CD8-positive, alpha-beta memory T cell (primary cell): ENCODE measurements at regions not wholly inside any gene's neighbourhood (a gene's known extent, or its start where the extent isn't known, plus 50 kb on each side); places are given as distances from the start of the nearest gene placed in this dataset.

Experiments used
- CTCF ChIA-PET: fragments of 350-600 bp; sonication (Branson Sonifier 250); formaldehyde crosslinking; loops from one replicate; lab custom pipeline; 2021; ENCODE audit warnings: antibody characterized with exemption; lab: Charles Lee
- POLR2A ChIA-PET: fragments of 350-600 bp; sonication (Branson Sonifier 250); formaldehyde crosslinking; loops from one replicate; lab custom pipeline; 2021; ENCODE audit warnings: antibody characterized with exemption; lab: Charles Lee
- DNase-seq, 5 donors: peaks; one replicate each; pipeline versions ENCODE4 v3.0.0 to v3.0.0-alpha.2; 2020 to 2022; ENCODE audit warnings: mixed read lengths in 1 of 5
- H3K27ac ChIP-seq: one replicate; pipeline ENCODE4 v1.7.0; 2013; ENCODE audit warnings: low read depth, mild to moderate bottlenecking, low read length, moderate library complexity
- H3K27me3 ChIP-seq: 2 replicates; pipeline ENCODE4 v1.7.0; 2013; ENCODE audit warnings: low read length, mild to moderate bottlenecking; ENCODE audit not compliant: insufficient read depth, poor library complexity, severe bottlenecking
- H3K36me3 ChIP-seq: 2 replicates; pipeline ENCODE4 v1.7.0; 2013; ENCODE audit warnings: mild to moderate bottlenecking, low read length, moderate library complexity; ENCODE audit not compliant: insufficient read depth
- H3K4me1 ChIP-seq: 2 replicates; pipeline ENCODE4 v1.7.0; 2013; ENCODE audit warnings: mild to moderate bottlenecking, low read length, moderate library complexity; ENCODE audit not compliant: insufficient read depth
- H3K4me3 ChIP-seq: 2 replicates; pipeline ENCODE4 v1.7.0; 2013; ENCODE audit warnings: mild to moderate bottlenecking, low read length
- H3K9me3 ChIP-seq: 2 replicates; pipeline ENCODE4 v1.7.0; 2013; ENCODE audit warnings: mild to moderate bottlenecking, low read length
- H3K27ac Mint-ChIP-seq, 8 donors: one replicate each; pipeline ENCODE4 v1.8.0; 2020 to 2021; ENCODE audit warnings: mixed read lengths in 8 of 8, mild to moderate bottlenecking in 6 of 8, inconsistent platforms in 3 of 8, moderate library complexity in 3 of 8
- H3K27me3 Mint-ChIP-seq, 2 donors: one replicate each; pipeline ENCODE4 v1.8.0; 2020 to 2021; ENCODE audit warnings: mixed read lengths in 2 of 2, mild to moderate bottlenecking in 1 of 2, moderate library complexity in 1 of 2
- H3K36me3 Mint-ChIP-seq, 3 donors: one replicate each; pipeline ENCODE4 v1.8.0; 2020 to 2021; ENCODE audit warnings: mixed read lengths in 3 of 3, inconsistent platforms in 1 of 3, mild to moderate bottlenecking in 1 of 3
- H3K4me1 Mint-ChIP-seq, 3 donors: one replicate each; pipeline ENCODE4 v1.8.0; 2020 to 2021; ENCODE audit warnings: mixed read lengths in 3 of 3, inconsistent platforms in 1 of 3, mild to moderate bottlenecking in 1 of 3
- H3K4me3 Mint-ChIP-seq, 7 donors: one replicate each; pipeline ENCODE4 v1.8.0; 2020 to 2021; ENCODE audit warnings: mixed read lengths in 7 of 7, mild to moderate bottlenecking in 6 of 7, moderate library complexity in 4 of 7, inconsistent platforms in 2 of 7
- H3K9me3 Mint-ChIP-seq, 5 donors: one replicate each; pipeline ENCODE4 v1.8.0; 2020 to 2022; ENCODE audit warnings: mixed read lengths in 5 of 5, mild to moderate bottlenecking in 3 of 5, moderate library complexity in 2 of 5, inconsistent platforms in 1 of 5

DNA sequence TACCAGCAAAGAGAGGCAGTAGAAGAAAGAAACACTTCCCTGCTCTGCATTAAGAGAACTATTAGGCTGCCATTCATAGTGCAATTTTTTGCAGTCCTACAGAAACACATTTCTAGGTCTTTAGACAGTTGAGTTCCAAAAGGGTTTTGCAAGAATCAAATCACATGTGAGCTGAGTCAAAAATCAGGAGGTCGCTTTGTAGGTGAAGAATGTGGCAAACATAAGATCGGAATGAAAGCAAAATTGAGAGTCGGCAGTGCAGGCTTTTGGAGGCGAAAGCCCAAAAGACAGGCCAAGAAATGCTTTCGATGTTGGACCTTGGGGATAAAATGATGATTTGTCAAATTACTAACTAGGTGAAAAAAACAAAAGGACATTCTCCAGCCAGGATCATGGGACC lies 213.5 kb upstream of the NRIP1 start:
- no peaks in the 10 kb centered on the region for H3K4me1 ChIP-seq
- H3K4me1 Mint-ChIP-seq, result no peaks in the 10 kb centered on the region
- no peaks in the 10 kb centered on the region for H3K36me3 ChIP-seq
- ChIA-PET CTCF (no interaction called here), POLR2A (no interaction called here)
- H3K27me3 ChIP-seq, result no peaks in the 10 kb centered on the region
- H3K27ac Mint-ChIP-seq, result no peak overlapping the region
- H3K36me3 Mint-ChIP-seq, result peaks cover 0 to 4% (median 0%) of the 10 kb centered on the region in 3 donors
- H3K4me3 ChIP-seq, result no peak overlapping the region
- DNase-seq, result no peak
- H3K27me3 Mint-ChIP-seq, result peaks cover 2 to 4% of the 10 kb centered on the region in 2 donors
- no peaks in the 10 kb centered on the region for H3K9me3 Mint-ChIP-seq
- H3K4me3 Mint-ChIP-seq, result no peak overlapping the region
- no peaks in the 10 kb centered on the region for H3K9me3 ChIP-seq
- no peak overlapping the region for H3K27ac ChIP-seq

DNA sequence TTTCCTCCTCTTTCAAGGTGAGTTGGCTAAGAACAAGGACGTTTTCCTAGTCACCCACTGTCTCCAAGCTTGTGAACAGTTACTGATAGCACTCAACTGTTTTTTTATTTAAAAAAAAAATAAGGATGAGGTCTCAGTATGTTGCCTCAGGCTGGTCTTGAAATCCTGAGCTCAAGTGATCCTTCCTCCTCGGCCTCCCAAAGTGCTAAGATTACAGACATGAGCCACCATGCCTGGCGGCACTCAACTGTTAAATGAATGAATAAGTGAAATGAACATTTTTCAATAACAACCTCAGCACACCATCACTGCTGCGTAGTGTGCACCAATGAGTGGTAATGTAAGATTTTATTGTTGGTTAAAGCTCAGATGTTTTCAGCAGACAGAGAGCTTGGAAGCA lies 214.1 kb upstream of the NRIP1 start:
- no peak overlapping the region for H3K27ac Mint-ChIP-seq
- CTCF ChIA-PET, result no interaction called here

DNA sequence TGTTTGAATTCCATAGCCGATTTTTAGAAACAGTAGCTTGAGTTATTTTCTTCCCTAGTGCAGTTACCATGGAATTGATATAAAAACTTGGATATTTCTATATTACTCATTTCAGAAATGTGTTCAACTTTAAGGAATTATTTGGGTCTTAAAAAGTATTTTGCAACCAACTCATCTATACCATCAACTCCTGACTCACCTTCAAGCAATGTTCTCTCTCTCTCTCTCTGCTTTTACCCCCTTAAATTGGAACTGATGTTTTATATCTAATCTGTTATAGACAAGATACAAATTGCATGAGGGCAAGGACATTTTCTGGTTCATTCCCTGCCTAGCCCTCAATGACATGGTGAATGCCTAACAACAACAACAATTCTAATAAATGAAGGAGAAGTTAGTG lies 214.7 kb upstream of the NRIP1 start:
- Mint-ChIP-seq H3K4me3 (no peak overlapping the region), H3K9me3 (no peaks in the 10 kb centered on the region), H3K27me3 (peaks cover 2 to 4% of the 10 kb centered on the region in 2 donors), H3K27ac (no peak overlapping the region), H3K4me1 (no peaks in the 10 kb centered on the region), H3K36me3 (peaks cover 0 to 7% (median 0%) of the 10 kb centered on the region in 3 donors)
- no peaks in the 10 kb centered on the region for H3K9me3 ChIP-seq
- no peaks in the 10 kb centered on the region for H3K36me3 ChIP-seq
- ChIA-PET POLR2A (no interaction called here), CTCF (no interaction called here)
- no peak overlapping the region for H3K4me3 ChIP-seq
- no peak overlapping the region for H3K27ac ChIP-seq
- DNase-seq, result no peak
- H3K27me3 ChIP-seq, result no peaks in the 10 kb centered on the region
- H3K4me1 ChIP-seq, result no peaks in the 10 kb centered on the region

More for the DNA sequence above, 214.1 kb upstream of the NRIP1 start:
- no peak overlapping the region for H3K4me3 Mint-ChIP-seq
- no peak for DNase-seq
- Histone ChIP-seq H3K9me3 (no peaks in the 10 kb centered on the region), H3K4me3 (no peak overlapping the region), H3K36me3 (no peaks in the 10 kb centered on the region), H3K27ac (no peak overlapping the region), H3K4me1 (no peaks in the 10 kb centered on the region), H3K27me3 (no peaks in the 10 kb centered on the region)
- peaks cover 2 to 4% of the 10 kb centered on the region in 2 donors for H3K27me3 Mint-ChIP-seq
- H3K4me1 Mint-ChIP-seq, result no peaks in the 10 kb centered on the region
- H3K36me3 Mint-ChIP-seq, result peaks cover 0 to 4% (median 0%) of the 10 kb centered on the region in 3 donors
- no peaks in the 10 kb centered on the region for H3K9me3 Mint-ChIP-seq
- POLR2A ChIA-PET, result no interaction called here

DNA sequence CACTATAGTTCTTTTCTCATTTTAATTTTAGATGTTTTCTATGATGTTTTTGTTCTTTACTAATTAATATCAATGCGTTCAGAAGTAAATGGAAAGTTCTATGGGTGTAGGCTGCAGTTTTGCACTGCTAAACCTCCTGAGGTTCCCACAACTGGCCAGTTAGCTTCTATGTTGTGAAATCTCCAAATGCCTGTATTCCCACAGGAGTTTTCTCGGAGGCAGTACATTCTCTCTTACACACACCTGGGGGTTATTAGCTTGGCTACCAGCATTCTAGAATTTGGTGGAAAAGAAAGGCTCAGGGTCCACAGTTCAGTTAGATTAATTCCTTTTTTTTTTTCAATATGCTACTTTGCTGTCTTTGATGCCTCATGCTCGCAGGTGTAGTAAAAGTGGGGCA lies 216.9 kb upstream of the NRIP1 start:
- H3K4me3 ChIP-seq, result no peak overlapping the region
- H3K27me3 Mint-ChIP-seq, result peaks cover 2 to 4% of the 10 kb centered on the region in 2 donors
- no peak overlapping the region for H3K27ac ChIP-seq
- peaks cover 0 to 3% (median 0%) of the 10 kb centered on the region in 5 donors for H3K9me3 Mint-ChIP-seq
- no peaks in the 10 kb centered on the region for H3K36me3 ChIP-seq
- no peaks in the 10 kb centered on the region for H3K4me1 ChIP-seq
- no peaks in the 10 kb centered on the region for H3K27me3 ChIP-seq
- no peak overlapping the region for H3K27ac Mint-ChIP-seq
- H3K36me3 Mint-ChIP-seq, result peaks cover 0 to 7% (median 0%) of the 10 kb centered on the region in 3 donors
- H3K4me3 Mint-ChIP-seq, result no peak overlapping the region
- H3K9me3 ChIP-seq, result no peaks in the 10 kb centered on the region
- ChIA-PET CTCF (no interaction called here), POLR2A (no interaction called here)
- no peak for DNase-seq
- H3K4me1 Mint-ChIP-seq, result no peaks in the 10 kb centered on the region

DNA sequence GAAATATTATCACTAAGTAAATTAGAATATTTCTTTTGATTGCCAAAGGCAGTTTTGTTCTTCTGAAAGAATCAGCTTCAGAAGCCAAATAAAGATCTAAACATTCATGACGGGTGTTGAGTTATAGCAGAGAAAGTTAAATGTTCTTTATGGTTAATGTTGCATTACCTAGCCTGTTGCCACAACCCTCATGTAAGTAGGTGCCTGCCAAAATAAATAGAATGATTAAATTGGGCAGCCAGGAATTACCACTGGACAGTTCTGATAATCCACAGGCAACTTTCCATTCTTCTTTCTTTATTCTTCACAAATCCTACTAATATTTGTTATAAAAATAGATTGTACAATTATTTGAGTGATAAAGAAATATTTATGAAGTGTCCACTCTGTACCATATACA lies 217.9 kb upstream of the NRIP1 start:
- ChIA-PET POLR2A (no interaction called here), CTCF (no interaction called here)
- no peaks in the 10 kb centered on the region for H3K4me1 Mint-ChIP-seq
- no peak overlapping the region for H3K27ac Mint-ChIP-seq
- H3K9me3 Mint-ChIP-seq, result peaks cover 0 to 3% (median 0%) of the 10 kb centered on the region in 5 donors
- Histone ChIP-seq H3K4me1 (no peaks in the 10 kb centered on the region), H3K27ac (no peak overlapping the region), H3K4me3 (no peak overlapping the region), H3K27me3 (no peaks in the 10 kb centered on the region), H3K9me3 (no peaks in the 10 kb centered on the region), H3K36me3 (no peaks in the 10 kb centered on the region)
- peaks cover 2 to 4% of the 10 kb centered on the region in 2 donors for H3K27me3 Mint-ChIP-seq
- no peak for DNase-seq
- no peak overlapping the region for H3K4me3 Mint-ChIP-seq
- H3K36me3 Mint-ChIP-seq, result peaks cover 0 to 7% (median 0%) of the 10 kb centered on the region in 3 donors

DNA sequence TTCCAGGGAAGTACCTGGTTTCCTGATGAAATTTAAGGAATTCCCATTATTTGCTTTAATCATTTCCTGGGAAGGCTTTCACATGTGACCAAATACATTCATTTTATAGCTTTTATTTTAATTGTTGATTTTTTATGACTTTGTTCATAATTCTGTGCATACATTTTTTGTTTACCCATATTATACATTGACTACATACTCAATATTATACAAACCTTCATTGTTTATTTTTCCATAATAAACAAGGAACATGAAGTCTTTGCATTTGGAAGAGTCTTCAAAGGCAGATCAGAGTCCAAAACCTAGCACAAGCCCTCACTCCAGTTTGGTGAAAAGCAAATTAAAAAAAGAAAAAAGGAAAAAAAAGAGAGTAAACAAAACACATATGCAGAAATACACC lies 218.3 kb upstream of the NRIP1 start:
- no peak for DNase-seq
- Histone ChIP-seq H3K27ac (no peak overlapping the region), H3K36me3 (no peaks in the 10 kb centered on the region), H3K9me3 (no peaks in the 10 kb centered on the region), H3K4me1 (no peaks in the 10 kb centered on the region), H3K4me3 (no peak overlapping the region), H3K27me3 (no peaks in the 10 kb centered on the region)
- peaks cover 0 to 3% (median 0%) of the 10 kb centered on the region in 5 donors for H3K9me3 Mint-ChIP-seq
- H3K4me1 Mint-ChIP-seq, result no peaks in the 10 kb centered on the region
- CTCF ChIA-PET, result no interaction called here
- H3K27me3 Mint-ChIP-seq, result peaks cover 2 to 3% of the 10 kb centered on the region in 2 donors
- H3K36me3 Mint-ChIP-seq, result peaks cover 0 to 7% (median 0%) of the 10 kb centered on the region in 3 donors
- POLR2A ChIA-PET, result no interaction called here
- no peak overlapping the region for H3K27ac Mint-ChIP-seq
- H3K4me3 Mint-ChIP-seq, result no peak overlapping the region

DNA sequence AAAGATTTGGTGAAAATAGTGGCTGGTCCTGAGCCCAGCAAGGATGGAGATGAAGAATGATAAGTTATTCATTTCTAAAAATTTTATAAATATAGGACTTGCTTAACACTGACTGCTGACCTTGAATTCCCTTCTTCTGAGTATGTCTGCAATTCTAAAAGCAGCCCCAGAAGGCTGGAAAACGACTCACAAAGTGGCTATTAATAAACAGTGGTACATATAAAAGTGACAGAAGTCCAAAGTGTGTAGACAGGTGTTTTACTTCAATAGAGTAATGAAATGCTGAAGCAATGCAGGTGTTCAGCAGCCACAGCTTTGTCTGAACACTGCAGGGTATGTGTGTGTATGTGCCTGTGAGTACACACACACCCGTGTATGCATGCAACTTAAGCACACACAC lies 219.0 kb upstream of the NRIP1 start:
- H3K36me3 Mint-ChIP-seq, result peaks cover 0 to 7% (median 0%) of the 10 kb centered on the region in 3 donors
- Histone ChIP-seq H3K4me3 (no peak overlapping the region), H3K27me3 (no peaks in the 10 kb centered on the region), H3K36me3 (no peaks in the 10 kb centered on the region), H3K4me1 (no peaks in the 10 kb centered on the region), H3K9me3 (no peaks in the 10 kb centered on the region), H3K27ac (no peak overlapping the region)
- peaks cover 0 to 3% (median 0%) of the 10 kb centered on the region in 5 donors for H3K9me3 Mint-ChIP-seq
- H3K4me3 Mint-ChIP-seq, result no peak overlapping the region
- ChIA-PET CTCF (no interaction called here), POLR2A (no interaction called here)
- H3K27me3 Mint-ChIP-seq, result peaks cover 0 to 2% of the 10 kb centered on the region in 2 donors
- no peak overlapping the region for H3K27ac Mint-ChIP-seq
- DNase-seq, result no peak
- H3K4me1 Mint-ChIP-seq, result no peaks in the 10 kb centered on the region

DNA sequence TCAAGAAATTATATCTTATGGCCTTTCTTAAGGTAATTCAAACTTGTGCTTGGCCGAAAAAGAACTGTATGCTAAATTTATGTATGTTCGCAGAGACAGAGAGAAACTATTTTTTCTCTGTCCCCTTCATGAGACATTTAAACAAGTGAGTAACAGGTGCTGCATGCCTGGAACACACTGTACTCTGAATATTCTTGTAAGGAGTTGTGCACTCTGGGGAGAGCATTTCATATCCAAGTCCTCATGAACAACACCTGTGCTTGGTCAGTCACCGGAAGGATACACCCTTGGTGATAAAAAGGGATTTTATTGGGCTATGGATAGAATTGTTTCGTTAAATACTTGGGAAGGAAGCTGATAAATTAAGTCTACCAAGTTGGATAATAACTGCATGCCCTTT lies 220.8 kb upstream of the NRIP1 start:
- Mint-ChIP-seq H3K36me3 (peaks cover 0 to 7% (median 0%) of the 10 kb centered on the region in 3 donors), H3K4me1 (no peaks in the 10 kb centered on the region), H3K27me3 (peaks cover under 1 to 2% of the 10 kb centered on the region in 2 donors), H3K4me3 (no peak overlapping the region), H3K9me3 (peaks cover 0 to 3% (median 0%) of the 10 kb centered on the region in 5 donors), H3K27ac (no peak overlapping the region)
- no peak for DNase-seq
- H3K27me3 ChIP-seq, result no peaks in the 10 kb centered on the region
- no peaks in the 10 kb centered on the region for H3K9me3 ChIP-seq
- POLR2A ChIA-PET, result interaction anchor here (0.6 kb wide), 1 partner anchor 27 kb away, joined by 4 read pairs; no protein-coding TSS in a partner anchor
- no peaks in the 10 kb centered on the region for H3K4me1 ChIP-seq
- CTCF ChIA-PET, result no interaction called here
- H3K27ac ChIP-seq, result no peak overlapping the region
- H3K4me3 ChIP-seq, result no peak overlapping the region
- no peaks in the 10 kb centered on the region for H3K36me3 ChIP-seq
